ENCODE measurements at regions not wholly inside any gene's neighbourhood (a gene's known extent, or its start where the extent isn't known, plus 50 kb on each side); places are given as distances from the start of the nearest gene placed in this dataset.
"Not testable (repeated sequence)": the region's sequence is repeated elsewhere in the genome, so short reads cannot be mapped to it uniquely, and the experiment has no call there.

DNA sequence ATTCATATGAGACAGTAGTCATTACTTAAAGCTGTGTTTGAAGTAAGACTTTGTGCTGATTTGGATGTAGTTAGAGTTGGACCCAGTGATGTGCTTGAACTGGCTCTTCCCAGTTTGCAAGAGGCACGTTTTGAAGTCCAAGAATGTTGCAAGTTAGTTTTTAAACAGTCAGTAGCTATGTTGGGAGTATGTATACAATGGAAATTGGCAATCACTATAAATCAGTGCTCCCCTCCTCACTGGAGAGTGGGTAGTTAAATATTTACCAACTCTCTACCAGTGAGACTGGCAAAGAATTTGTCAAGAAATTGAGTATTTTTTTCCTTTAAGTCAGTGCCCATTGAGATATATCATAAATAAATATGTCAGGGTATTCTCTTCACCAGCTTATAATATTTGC, 191.9 kb upstream of the SPRY1 start:
- in situ Hi-C loops (cut with MboI; ENCODE audit: low sequenced_read_pairs), result no loop called here

DNA sequence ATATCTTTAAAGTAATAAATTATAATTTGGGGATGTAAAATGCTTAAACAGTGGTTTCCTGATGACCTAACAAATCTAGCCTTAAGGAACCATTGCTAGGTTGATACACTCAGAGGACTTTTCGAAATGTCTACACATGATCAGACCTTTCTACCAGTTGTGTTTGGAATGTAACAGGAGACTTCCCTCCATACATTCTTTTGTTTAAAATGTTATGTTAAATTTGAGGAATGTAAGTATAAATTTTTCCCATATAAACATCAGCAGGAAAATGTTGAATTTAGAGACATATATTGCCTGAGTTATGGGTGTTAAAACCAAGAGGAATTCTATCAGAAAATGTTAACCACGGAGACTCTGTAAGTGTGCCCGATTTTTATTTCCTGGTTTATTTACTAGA, 190.6 kb upstream of the SPRY1 start:
- in situ Hi-C loops (cut with MboI; ENCODE audit: low sequenced_read_pairs), result no loop called here

DNA sequence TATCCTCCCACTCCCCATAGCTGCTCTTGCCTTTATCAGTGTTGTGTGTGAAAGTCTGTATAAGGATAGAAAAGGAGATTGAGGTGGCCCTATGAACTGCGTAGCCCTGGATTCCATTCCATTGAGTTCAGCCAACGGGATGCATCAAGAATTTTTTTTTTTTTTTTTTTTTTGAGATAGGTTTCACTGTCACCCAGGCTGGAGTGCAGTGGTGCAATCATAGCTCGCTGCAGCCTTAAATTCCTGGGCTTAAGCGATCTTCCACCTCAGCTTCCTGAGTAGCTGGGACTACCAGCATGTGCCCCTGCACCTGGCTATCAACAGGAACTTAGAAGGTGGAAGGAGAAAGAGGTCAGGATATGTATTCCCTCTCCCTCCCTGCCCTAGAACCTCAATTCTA, 187.2 kb upstream of the SPRY1 start:
- in situ Hi-C loops (cut with MboI; ENCODE audit: low sequenced_read_pairs), result no loop called here

DNA sequence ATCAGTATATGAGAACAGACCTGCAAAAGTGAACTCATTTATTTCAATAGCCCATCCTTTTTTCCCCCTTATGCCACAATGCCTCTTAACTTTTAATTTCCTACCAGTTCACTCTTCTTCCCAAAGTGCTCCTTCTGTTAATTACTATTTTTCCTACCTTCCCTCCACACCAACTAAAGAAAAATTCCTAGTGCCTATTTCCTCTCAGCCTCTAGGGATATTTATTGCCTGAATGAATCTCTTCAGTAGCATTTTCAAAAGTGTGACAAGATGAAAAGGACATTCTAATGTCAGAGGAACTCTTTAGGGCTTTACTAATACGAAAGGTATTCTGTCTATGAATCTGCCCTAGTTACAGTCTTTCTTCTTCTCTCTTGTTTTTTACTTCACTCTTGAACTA, 181.1 kb upstream of the SPRY1 start:
- in situ Hi-C loops (cut with MboI; ENCODE audit: low sequenced_read_pairs), result no loop called here

DNA sequence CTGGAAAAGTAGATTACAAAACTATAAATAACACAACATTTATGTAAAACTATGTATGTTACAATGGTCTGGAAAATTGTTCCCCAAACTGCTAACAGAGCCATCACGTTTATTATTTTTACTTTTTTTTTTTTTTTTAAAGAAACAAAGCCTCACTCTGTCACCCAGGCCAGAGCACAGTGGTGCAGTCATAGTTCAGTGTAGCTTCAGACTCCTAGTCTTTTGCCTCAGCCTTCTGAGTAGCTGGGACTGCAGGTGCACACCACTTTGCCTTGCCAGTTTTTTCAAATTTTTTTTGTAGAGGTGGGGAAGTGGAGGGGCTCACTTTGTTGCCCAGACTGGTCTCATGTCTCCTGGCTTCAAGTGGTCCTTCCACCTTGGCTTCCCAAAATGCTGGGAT, 180.1 kb upstream of the SPRY1 start:
- in situ Hi-C loops (cut with MboI; ENCODE audit: low sequenced_read_pairs), result no loop called here

DNA sequence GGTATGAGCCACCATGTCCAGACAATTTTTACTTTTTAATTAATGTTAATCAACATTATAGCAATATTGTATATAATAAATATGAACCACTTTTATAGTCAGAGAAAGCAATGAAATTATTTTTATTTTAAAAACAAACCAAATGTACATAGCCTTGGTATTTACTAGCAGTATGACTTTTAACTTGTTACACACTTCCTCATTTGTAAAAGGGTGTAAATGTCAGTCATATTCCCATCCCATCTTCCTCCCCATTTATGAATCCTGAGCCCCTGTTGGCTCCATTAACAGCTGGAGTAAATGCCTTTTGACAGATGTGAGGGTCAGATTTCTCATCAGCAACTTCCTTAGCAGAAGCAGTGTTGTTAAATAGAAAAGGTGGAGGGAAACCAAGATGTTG, 179.6 kb upstream of the SPRY1 start:
- in situ Hi-C loops (cut with MboI; ENCODE audit: low sequenced_read_pairs), result no loop called here

DNA sequence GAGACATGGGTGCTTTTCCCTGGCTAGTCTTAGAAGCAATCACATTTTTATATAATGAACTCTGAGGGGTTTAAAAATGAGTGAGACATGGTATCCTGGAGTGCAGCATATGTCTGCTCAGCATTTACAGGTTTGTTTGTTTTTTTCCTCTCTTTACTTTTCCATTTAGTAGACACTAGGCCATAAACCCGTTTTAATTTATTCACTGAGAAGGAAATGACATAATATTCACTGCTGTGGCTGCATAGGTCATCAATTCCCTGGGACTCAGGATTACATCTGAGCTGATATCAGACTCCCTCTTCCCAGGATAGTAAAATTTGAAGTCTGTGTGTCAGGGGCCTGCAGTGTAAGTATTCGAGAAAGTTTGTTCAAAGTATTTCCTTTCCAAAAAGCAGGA, 178.9 kb upstream of the SPRY1 start:
- in situ Hi-C loops (cut with MboI; ENCODE audit: low sequenced_read_pairs), result no loop called here

DNA sequence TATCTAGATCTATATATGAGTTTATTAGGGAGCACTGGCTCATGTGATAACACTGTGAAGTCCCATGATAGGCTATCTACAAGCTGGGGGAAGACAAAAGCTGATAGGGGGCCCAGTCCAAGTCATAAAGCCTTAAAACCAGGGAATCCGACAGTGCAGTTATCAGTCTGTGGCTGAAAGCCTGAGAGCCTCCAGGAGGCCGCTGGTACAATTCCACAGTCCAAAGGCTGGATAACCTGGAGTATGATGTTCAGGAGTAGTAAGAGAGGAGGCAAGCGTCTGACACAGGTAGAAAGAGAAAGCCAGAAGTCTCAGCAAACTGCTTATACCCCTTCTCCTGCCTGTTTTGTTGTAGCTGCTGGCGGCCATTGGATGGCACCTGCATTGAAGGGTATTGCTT, 177.6 kb upstream of the SPRY1 start:
- in situ Hi-C loops (cut with MboI; ENCODE audit: low sequenced_read_pairs), result no loop called here

DNA sequence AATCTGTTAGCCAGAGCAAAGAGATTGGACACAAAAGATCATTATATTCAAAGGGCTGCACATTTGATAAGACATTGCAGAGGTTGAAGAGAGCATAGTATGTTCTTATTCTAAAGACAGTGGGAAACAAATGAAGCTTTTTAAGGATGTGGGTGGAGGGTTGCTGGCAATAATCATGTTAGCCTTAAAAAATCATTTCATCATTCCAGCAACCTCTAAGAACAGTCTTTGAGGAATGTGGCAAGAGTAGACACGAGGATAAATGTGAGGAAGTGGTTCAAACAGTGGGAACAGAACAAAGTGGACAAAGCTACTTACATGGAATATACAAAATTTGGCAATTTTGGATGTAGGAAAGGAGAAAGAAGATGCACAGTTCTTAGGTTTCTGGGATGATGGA, 167.3 kb upstream of the SPRY1 start:
- in situ Hi-C loops (cut with MboI; ENCODE audit: low sequenced_read_pairs), result no loop called here

DNA sequence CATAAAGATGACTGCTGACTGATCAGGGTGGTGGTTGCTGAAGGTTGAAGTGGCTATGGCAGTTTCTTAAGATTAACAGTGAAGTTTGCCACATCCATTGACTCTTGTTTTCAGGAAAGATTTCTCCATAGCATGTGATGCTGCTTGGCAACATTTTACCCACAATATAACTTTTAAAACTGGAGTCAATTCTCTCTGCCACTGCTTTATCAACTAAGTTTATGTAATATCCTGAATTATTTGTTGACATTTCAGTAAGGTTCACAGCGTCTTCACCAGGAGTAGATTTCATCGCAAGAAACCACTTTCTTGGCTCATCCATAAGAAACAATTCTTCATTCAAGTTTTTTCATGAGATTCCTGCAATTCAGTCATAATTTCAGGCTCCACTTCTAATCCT, 166.5 kb upstream of the SPRY1 start:
- in situ Hi-C loops (cut with MboI; ENCODE audit: low sequenced_read_pairs), result no loop called here

DNA sequence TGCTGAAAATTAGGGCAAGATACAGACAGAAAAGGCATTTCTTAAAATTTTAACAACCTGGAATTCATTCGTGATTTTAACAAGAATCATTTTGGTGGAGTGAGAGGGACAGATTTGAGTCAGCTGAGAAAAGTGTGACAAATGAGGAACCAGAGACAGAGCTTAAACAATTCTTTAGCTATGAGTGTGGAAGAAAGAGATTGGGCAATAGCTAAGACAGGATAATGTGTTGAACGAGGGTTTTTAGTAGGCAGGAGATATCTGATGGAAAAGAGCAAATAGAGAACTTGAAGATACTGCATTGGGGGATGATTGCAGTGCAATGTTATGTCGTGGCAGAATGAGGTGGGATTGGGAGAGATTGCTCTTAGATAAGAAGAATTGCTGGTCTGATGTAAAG, 164.2 kb upstream of the SPRY1 start:
- in situ Hi-C loops (cut with MboI; ENCODE audit: low sequenced_read_pairs), result no loop called here

DNA sequence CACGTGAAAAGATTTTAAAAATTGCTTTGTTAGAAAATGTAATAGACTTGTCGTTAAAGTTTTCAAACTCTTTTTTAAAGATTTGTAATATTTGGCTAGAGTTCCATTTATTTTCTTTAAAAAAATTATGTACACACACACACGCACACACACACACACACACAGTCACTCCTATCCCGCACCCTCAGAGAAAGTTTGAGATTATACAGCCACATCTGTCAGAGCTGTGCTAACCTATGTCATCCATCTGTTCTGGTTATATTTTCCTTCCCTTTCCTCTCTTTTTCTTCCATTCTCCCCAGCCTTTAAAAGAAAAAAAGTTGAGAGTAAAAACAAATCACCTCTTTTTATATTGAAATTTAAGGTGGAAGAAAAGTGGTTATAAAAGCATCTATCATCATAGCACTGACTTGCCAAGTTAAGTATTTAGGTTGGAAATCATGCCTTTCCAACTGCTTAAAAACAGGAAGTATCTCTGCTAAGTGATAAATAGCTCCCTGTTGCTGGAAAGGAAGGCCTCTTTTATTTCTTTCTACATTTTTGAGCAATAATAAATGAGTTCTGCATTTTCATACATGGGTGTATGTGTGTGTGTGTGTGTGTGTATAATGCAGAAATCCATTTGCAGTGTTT, 163.3 kb upstream of the SPRY1 start:
- in situ Hi-C loops (cut with MboI; ENCODE audit: low sequenced_read_pairs), result no loop called here

DNA sequence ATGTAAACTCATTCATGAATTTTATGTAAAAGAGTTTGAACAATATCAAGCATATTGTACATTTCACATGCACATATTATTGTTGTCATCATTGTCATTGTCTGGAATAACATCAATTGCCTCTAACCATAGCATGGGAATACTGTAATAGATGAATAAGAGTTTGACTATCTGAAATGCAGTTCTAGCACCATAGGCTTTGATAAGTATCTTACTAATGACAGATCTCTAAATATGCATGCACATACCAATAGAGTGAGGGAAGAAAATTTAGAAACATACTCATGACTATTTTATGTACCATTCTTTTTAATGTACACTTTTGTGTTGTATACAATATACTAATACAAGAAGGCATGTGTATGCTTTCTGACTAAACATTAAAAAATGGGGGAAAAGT, 161.6 kb upstream of the SPRY1 start:
- in situ Hi-C loops (cut with MboI; ENCODE audit: low sequenced_read_pairs), result no loop called here

DNA sequence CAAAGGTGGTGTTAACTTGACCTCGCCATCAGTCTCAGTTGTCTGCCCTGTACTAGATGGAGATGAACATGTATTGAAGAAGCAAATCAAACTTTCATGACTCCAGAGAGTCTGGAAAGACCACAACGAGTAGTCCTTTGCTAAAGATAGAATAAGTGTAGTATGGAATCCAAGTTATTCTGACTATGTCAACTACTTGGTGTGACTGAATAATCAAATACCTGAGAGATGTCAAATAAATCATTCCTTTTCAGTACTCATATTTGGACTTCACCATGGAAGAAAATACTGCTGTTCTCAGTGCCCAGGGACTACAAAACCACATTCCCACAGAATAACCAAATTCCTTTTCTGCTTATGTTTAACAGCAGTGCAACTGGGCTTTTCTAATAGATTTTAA, 161.2 kb upstream of the SPRY1 start:
- in situ Hi-C loops (cut with MboI; ENCODE audit: low sequenced_read_pairs), result no loop called here

DNA sequence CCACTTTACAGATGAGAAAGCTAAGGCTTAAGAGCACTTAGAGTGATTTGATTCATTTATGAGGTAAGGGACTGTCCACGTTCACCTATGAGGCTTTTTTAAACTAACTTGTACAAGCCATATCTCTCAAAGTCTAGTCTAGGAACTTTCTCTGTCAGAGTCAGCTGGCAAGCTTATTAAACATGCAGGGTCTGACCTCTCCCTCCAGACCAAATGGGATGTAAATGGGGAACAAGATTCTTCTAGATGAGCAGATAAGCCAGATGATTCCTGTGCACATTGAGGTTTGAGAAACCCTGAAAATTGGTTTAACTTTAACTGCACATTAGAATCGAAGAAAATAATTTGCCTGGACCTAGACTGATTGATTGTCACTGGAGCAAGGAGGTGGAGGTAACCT, 160.0 kb upstream of the SPRY1 start:
- in situ Hi-C loops (cut with MboI; ENCODE audit: low sequenced_read_pairs), result no loop called here

DNA sequence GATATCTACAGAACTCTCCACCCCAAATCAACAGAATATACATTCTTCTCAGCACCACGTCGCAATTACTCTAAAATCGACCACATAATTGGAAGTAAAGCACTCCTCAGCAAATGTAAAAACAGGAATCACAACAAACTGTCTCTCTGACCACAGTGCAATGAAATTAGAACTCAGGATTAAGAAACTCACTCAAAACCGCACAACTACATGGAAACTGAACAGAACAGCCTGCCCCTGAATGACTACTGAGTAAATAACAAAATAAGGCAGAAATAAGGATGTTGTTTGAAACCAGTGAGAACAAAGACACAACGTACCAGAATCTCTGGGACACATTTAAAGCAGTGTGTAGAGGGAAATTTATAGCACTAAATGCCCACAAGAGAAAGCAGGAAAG, 156.3 kb upstream of the SPRY1 start:
- in situ Hi-C loops (cut with MboI; ENCODE audit: low sequenced_read_pairs), result not testable (repeated sequence)

DNA sequence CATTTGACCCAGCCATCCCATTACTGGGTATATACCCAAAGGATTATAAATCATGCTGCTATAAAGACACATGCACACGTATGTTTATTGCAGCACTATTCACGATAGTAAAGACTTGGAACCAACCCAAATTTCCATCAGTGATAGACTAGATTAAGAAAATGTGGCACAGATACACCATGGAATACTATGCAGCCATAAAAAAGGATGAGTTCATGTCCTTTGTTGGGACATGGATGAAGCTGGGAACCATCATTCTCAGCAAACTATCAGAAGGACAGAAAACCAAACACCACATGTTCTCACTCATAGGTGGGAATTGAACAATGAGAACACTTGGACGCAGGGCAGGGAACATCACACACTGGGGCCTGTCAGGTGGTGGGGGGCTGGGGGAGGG, 153.4 kb upstream of the SPRY1 start:
- in situ Hi-C loops (cut with MboI; ENCODE audit: low sequenced_read_pairs), result not testable (repeated sequence)

DNA sequence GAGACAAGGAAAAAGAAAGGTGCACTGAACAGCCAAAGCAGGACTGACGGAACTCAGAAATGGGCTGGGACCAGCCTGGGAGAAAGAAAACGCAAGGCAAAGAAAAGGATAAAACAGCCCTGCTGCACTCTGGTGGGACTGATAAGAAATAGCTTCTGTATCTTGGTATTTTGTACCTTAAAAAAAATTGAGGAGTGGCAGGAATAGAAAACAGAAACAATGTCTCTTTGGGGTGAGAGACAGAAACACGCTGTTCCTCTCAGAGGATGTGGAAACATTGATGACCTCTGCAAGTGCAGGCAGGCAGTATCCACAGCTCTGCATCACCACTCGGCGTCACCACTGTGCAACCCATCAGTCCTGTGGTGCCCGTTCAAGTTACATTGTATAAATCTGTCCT, 152.5 kb upstream of the SPRY1 start:
- in situ Hi-C loops (cut with MboI; ENCODE audit: low sequenced_read_pairs), result no loop called here

DNA sequence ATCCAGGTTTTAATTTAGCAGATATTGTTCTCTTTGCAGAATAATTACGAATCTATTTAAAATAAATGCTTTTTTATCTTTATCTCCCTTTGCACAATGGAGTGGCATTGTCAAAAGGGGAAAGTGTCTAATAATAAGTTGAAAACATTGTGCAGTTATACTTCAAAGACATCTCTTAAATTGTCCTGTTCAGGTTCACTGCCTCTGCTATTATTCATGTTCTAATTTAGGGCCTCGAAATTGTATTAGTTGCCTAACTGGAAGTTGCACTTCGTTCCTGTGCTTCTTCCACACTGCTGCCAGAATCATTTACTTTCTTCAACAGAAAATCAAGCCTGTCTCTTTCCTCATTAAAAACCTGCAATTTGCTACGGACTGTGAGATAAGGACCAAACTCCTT, 150.5 kb upstream of the SPRY1 start:
- in situ Hi-C loops (cut with MboI; ENCODE audit: low sequenced_read_pairs), result no loop called here

DNA sequence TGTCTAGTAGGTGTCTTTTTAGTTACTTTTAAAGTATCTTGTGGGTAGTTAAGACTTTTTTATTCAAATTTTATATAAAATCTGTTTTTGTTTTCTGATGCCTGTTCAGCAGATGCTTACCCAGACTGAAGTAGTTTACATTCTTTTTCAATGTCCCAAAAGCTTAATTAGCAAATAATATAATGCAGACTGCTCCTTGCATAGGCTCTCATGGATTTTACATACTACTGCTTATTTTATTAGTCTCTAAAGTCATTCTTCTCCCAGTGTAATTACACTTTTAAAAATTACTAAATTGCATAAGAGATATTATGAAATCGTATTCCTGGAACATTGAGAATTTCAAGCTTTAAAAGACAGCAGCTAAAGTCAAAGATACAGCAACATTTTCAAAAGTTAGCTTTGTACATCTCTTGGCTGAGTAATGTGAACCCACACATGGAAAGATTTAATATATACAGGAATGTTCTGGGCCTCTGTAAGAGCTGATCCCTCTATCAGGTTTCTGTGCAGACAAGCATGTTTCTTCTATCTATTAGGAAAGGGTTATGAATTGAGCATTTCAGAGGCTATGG, 148.4 kb upstream of the SPRY1 start:
- in situ Hi-C loops (cut with MboI; ENCODE audit: low sequenced_read_pairs), result no loop called here

DNA sequence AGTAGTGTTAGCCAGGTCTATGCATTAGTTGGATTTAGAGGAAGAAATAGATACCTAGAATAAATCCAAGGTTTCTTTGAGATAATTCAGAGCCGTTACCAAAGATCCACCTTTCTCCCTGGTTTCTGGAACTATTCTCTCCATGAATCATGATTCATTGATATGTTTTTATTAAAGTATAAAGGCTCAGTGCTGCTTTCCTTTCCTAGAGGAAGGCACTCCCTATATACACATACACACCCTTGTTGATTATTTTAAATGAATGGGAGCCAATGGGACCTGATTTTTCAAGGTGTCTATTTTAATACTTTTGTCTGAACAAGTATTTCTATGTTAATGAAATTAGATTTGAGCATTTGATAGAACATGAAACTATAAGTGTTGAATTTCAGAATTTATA, 146.8 kb upstream of the SPRY1 start:
- in situ Hi-C loops (cut with MboI; ENCODE audit: low sequenced_read_pairs), result no loop called here

DNA sequence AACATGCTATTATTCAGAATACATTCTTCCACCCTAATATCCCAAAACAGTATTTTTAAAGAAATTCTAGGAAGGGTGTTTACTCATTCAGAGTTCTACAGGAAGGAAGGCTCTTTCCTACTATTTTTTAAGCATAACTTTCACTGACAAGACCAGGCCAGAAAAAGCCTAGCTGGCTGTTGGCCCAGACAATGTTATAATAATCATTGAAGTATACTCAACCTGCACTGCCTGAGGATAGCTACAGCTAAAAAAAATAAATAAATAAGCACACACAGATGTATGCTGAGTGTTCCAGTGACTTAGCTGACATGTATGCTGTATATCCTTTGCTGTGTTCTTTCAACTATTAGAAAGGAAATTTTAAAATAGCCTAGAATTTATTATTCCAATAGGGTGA, 145.8 kb upstream of the SPRY1 start:
- in situ Hi-C loops (cut with MboI; ENCODE audit: low sequenced_read_pairs), result no loop called here

DNA sequence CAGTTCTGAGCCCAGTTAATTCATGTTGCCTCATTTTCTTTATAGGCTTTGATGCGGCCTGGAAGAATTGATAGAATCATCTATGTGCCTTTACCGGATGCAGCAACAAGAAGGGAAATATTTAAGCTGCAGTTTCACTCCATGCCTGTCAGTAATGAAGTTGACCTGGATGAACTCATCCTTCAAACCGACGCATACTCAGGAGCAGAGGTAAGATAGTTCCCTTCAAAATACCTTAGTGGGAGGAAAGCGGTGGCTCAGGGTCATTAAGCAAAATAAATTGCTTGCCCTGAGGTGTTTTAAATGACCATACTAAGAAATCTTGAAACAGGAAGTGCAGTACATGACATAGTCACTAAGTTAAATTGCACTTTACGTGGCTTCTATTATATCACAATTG, 140.6 kb upstream of the SPRY1 start:
- in situ Hi-C loops (cut with MboI; ENCODE audit: low sequenced_read_pairs), result no loop called here

Measured in HL-60/S4 (cell line).